Peyer's patch (tissue), 4 donors: ENCODE measurements at regions not wholly inside any gene's neighbourhood (a gene's known extent, or its start where the extent isn't known, plus 50 kb on each side); places are given as distances from the start of the nearest gene placed in this dataset.

ENCODE experiments used
- DNase-seq, 3 donors: peaks; one replicate each; pipeline ENCODE4 v3.0.0-alpha.2; 2017 to 2019
- H3K27ac ChIP-seq, 4 donors: fragments of 200-600 bp; sonication (generic); one replicate each; pipeline ENCODE4 v1.5.1; 2016 to 2019
- H3K27me3 ChIP-seq, 2 donors: fragments of 200-600 bp; sonication (generic); one replicate each; pipeline ENCODE4 v1.5.1; 2019
- H3K36me3 ChIP-seq, 3 donors: fragments of 200-600 bp; sonication (generic); one replicate each; pipeline ENCODE4 v1.5.1; 2016 to 2019
- H3K4me1 ChIP-seq, 4 donors: fragments of 200-600 bp; sonication (generic); one replicate each; pipeline ENCODE4 v1.5.1; 2016 to 2019
- H3K4me3 ChIP-seq, 4 donors: fragments of 200-600 bp; sonication (generic); 1 replicate in 3 of 4; 2 replicates in 1 of 4; pipeline ENCODE4 v1.5.1; 2016 to 2019; ENCODE audit warnings: mild to moderate bottlenecking in 1 of 4
- H3K9me3 ChIP-seq, 4 donors: fragments of 200-600 bp; sonication (generic); one replicate each; pipeline ENCODE4 v1.5.1; 2016 to 2019; ENCODE audit warnings: mild to moderate bottlenecking in 1 of 4
- POLR2A ChIP-seq, 2 donors: fragments of 450-650 bp; IDR thresholded peaks; one replicate each; pipeline ENCODE4 v1.5.1; 2017; ENCODE audit warnings: antibody characterized with exemption in 2 of 2, mild to moderate bottlenecking in 2 of 2, moderate library complexity in 2 of 2
- TF ChIP-seq, protein P1 (sequence below), 6 experiments: fragments of 450-650 bp in 4 of 6; fragments of 200-600 bp in 2 of 6; sonication (generic) in 1 of 6; IDR thresholded peaks; one replicate each; pipeline ENCODE4 v1.5.1; 2017 to 2019; ENCODE audit warnings: antibody characterized with exemption in 6 of 6, mild to moderate bottlenecking in 3 of 6, moderate library complexity in 1 of 6

DNA sequence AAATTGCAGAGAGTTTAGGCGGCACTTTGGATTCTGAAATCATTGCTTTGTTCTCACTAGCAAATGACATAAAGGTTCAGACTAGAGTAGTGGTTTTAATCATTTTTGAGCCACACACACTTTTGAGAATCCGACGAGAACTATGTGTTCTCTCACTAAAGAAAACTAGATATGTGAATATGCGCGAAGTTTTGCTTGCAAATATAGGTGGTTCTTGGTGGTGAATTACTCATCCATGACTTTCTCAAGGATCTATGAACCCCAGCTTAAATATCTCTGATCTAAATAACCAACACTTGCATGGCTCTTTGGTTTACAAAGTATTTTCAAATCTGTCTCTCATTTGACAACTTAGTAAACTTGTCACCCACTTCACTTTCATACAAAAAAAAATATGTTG lies 54.8 kb downstream of the NOG start:
- TF ChIP-seq POLR2A (IDR thresholded peaks at IDR 0.05): no peak
- TF ChIP-seq, protein P1, sequence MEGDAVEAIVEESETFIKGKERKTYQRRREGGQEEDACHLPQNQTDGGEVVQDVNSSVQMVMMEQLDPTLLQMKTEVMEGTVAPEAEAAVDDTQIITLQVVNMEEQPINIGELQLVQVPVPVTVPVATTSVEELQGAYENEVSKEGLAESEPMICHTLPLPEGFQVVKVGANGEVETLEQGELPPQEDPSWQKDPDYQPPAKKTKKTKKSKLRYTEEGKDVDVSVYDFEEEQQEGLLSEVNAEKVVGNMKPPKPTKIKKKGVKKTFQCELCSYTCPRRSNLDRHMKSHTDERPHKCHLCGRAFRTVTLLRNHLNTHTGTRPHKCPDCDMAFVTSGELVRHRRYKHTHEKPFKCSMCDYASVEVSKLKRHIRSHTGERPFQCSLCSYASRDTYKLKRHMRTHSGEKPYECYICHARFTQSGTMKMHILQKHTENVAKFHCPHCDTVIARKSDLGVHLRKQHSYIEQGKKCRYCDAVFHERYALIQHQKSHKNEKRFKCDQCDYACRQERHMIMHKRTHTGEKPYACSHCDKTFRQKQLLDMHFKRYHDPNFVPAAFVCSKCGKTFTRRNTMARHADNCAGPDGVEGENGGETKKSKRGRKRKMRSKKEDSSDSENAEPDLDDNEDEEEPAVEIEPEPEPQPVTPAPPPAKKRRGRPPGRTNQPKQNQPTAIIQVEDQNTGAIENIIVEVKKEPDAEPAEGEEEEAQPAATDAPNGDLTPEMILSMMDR (IDR thresholded peaks at IDR 0.05): no peak
- Histone ChIP-seq H3K4me1 (no peaks in the 10 kb centered on the region), H3K36me3 (no peaks in the 10 kb centered on the region), H3K4me3 (no peak overlapping the region), H3K9me3 (no peaks in the 10 kb centered on the region), H3K27ac (no peak overlapping the region), H3K27me3 (no peaks in the 10 kb centered on the region)
- DNase-seq: no peak

DNA sequence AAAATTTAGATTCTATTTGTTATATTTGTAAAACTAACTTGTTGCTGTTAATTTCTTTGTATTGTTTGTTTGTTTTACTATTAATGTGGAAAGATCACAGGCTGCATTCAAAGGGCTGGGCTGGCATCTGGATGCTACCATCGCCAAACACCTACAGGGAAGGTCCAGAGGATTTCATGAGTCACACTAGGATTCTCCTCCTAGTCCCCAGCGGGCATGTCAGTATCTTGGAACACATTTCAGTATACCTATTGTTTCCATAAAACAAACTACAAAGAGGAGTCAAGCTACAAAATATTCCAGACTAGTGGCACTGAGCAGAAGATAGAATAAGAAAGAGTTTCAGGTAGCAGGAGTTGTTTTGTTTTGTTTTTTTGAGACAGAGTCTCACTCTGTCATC lies 55.3 kb downstream of the NOG start:
- TF ChIP-seq, protein P1 (IDR thresholded peaks at IDR 0.05): no peak
- no peak for TF ChIP-seq POLR2A (IDR thresholded peaks at IDR 0.05)
- no peaks in the 10 kb centered on the region for H3K27me3 ChIP-seq
- no peak for DNase-seq

DNA sequence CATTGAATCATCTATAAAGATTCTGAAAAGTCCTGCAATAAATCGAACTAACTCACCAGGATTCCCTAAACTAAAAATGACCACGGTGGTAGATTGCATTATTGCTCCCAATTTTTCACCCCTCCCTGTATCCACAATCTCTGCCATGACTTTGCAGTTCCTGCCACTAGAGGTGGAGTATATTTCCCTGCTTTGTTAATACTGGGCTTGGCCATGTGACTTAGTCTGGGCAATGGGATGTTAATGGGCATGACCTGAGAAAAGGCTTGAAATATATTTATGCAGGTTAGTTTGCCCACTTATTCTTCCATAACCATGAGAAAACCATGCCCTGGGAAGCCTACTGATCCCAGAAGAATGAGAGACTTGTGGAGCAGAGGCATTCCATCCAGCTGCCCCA lies 59.1 kb downstream of the NOG start:
- H3K27ac ChIP-seq: no peak overlapping the region
- no peaks in the 10 kb centered on the region for H3K36me3 ChIP-seq
- no peaks in the 10 kb centered on the region for H3K4me1 ChIP-seq
- H3K9me3 ChIP-seq: no peaks in the 10 kb centered on the region
- no peak for DNase-seq
- no peaks in the 10 kb centered on the region for H3K27me3 ChIP-seq
- TF ChIP-seq, protein P1 (IDR thresholded peaks at IDR 0.05): no peak
- TF ChIP-seq POLR2A (IDR thresholded peaks at IDR 0.05): no peak
- H3K4me3 ChIP-seq: no peak overlapping the region

More for the DNA sequence above, 55.3 kb downstream of the NOG start:
- Histone ChIP-seq H3K27ac (no peak overlapping the region), H3K9me3 (no peaks in the 10 kb centered on the region), H3K36me3 (no peaks in the 10 kb centered on the region), H3K4me3 (no peak overlapping the region), H3K4me1 (no peaks in the 10 kb centered on the region)

DNA sequence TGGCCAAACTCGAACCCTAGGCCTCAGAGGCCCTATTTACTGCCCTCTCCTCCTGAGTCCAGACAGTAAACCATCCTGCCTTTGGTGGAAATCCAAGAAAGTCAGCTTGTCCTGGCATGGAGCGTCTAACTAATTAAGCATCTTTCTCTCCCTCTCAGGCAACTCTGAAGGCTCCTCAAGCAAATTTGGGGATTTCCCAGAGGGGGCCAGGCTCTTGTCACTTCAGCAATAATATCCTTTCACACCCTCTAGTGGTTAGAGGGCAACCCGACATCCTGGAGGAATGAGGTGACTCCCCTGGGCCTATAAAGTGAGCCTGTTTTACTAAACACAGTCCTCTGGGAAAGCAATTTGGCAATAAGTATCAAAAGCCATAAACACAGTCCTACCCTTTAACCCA lies 60.4 kb downstream of the NOG start:
- Histone ChIP-seq H3K9me3 (no peaks in the 10 kb centered on the region), H3K36me3 (no peaks in the 10 kb centered on the region), H3K4me3 (no peak overlapping the region), H3K4me1 (no peaks in the 10 kb centered on the region), H3K27me3 (no peaks in the 10 kb centered on the region), H3K27ac (no peak overlapping the region)
- DNase-seq: peak in 1 of 3 donors; percentile 16
- TF ChIP-seq, protein P1 (IDR thresholded peaks at IDR 0.05): peak in 1 of 6 experiments; percentile 12
- no peak for TF ChIP-seq POLR2A (IDR thresholded peaks at IDR 0.05)

DNA sequence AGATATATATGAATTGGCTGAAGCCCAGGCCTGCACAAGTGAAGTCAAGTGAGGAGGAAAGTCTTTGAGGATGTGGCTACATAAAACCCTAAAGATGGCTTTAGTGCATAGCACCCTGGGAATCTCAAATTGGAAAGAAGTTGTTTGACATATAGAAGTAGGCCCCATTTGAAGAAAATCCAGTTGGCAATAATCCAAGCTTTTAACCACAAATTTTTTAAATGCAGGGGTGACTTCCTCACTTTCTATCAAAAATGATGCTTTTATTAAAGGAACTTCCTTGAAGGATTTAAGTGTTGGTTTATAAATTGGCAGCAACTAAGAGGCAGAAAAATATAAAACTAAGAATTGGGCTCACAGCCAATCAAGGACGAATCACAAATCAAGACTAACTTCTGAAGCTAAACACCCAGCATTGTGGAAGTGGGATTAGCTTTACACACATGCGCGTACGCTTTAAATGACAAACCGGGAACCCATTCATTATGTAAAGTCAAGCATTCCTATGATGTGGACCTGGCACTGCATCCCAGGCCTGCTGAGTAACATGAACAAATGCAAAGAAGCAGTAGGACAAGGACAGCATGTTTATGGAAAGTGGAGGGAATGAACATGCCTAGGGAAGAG lies 63.3 kb downstream of the NOG start:
- H3K27ac ChIP-seq: no peak overlapping the region
- H3K4me3 ChIP-seq: no peak overlapping the region
- H3K36me3 ChIP-seq: no peaks in the 10 kb centered on the region
- no peak for DNase-seq
- TF ChIP-seq, protein P1 (IDR thresholded peaks at IDR 0.05): no peak
- TF ChIP-seq POLR2A (IDR thresholded peaks at IDR 0.05): no peak
- H3K9me3 ChIP-seq: no peaks in the 10 kb centered on the region
- H3K4me1 ChIP-seq: no peaks in the 10 kb centered on the region
- H3K27me3 ChIP-seq: no peaks in the 10 kb centered on the region

DNA sequence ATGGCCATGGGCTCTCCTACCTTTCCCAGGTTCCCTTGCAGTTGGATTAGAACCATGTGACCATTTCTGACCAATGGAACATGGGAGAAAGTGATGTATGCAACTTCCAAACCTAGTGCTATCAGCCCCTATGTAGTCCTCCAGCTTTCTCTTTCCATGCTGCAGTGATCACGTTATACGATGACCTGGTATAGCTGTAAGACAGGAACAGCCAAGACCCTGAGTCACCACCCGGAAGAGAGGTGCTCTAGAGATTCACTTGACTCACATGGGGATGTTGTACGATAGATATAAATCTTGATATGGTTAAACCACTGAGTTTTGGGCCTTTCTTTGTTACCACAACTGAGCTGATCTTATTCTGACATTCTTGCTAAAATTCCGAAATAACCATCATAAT lies 65.1 kb downstream of the NOG start:
- no peak overlapping the region for H3K4me3 ChIP-seq
- no peak overlapping the region for H3K27ac ChIP-seq
- no peaks in the 10 kb centered on the region for H3K9me3 ChIP-seq
- H3K36me3 ChIP-seq: no peaks in the 10 kb centered on the region
- TF ChIP-seq, protein P1 (IDR thresholded peaks at IDR 0.05): no peak
- no peak for TF ChIP-seq POLR2A (IDR thresholded peaks at IDR 0.05)
- H3K27me3 ChIP-seq: no peaks in the 10 kb centered on the region
- no peak for DNase-seq
- no peaks in the 10 kb centered on the region for H3K4me1 ChIP-seq
